Suprapubic skin (tissue), 3 donors: ENCODE measurements at regions not wholly inside any gene's neighbourhood (a gene's known extent, or its start where the extent isn't known, plus 50 kb on each side); places are given as distances from the start of the nearest gene placed in this dataset.

Experiments
- EP300 ChIP-seq: sonication (generic); formaldehyde crosslinking; IDR thresholded peaks from one replicate; pipeline ENCODE4 v1.6.1; 2017; ENCODE audit warnings: antibody characterized with exemption
- POLR2A ChIP-seq, 2 donors: fragments of 450-650 bp; IDR thresholded peaks; one replicate each; pipeline ENCODE4 v1.6.1; 2017; ENCODE audit warnings: antibody characterized with exemption in 2 of 2, mild to moderate bottlenecking in 2 of 2, moderate library complexity in 2 of 2
- TF ChIP-seq, protein P1 (sequence below), 2 donors: fragments of 200-600 bp in 1 of 2; fragments of 450-650 bp in 1 of 2; sonication (generic) in 1 of 2; IDR thresholded peaks; one replicate each; pipeline ENCODE4 v1.5.1; 2016 to 2019; ENCODE audit warnings: antibody characterized with exemption in 2 of 2, mild to moderate bottlenecking in 1 of 2, moderate library complexity in 1 of 2

GRCh38 chr9:106693558-106693957 lies 169.4 kb upstream of the ZNF462 start:
- TF ChIP-seq POLR2A (IDR thresholded peaks at IDR 0.05) (no peak), EP300 (no peak)
- TF ChIP-seq, protein P1, sequence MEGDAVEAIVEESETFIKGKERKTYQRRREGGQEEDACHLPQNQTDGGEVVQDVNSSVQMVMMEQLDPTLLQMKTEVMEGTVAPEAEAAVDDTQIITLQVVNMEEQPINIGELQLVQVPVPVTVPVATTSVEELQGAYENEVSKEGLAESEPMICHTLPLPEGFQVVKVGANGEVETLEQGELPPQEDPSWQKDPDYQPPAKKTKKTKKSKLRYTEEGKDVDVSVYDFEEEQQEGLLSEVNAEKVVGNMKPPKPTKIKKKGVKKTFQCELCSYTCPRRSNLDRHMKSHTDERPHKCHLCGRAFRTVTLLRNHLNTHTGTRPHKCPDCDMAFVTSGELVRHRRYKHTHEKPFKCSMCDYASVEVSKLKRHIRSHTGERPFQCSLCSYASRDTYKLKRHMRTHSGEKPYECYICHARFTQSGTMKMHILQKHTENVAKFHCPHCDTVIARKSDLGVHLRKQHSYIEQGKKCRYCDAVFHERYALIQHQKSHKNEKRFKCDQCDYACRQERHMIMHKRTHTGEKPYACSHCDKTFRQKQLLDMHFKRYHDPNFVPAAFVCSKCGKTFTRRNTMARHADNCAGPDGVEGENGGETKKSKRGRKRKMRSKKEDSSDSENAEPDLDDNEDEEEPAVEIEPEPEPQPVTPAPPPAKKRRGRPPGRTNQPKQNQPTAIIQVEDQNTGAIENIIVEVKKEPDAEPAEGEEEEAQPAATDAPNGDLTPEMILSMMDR (IDR thresholded peaks at IDR 0.05) = no peak
